Nephron progenitor cell (in vitro differentiated cells): ENCODE measurements at regions not wholly inside any gene's neighbourhood (a gene's known extent, or its start where the extent isn't known, plus 50 kb on each side); places are given as distances from the start of the nearest gene placed in this dataset.

Experiments
- DNase-seq: peaks from one replicate; pipeline ENCODE4 v3.0.0; 2021
- H3K27ac Mint-ChIP-seq: 2 replicates; pipeline ENCODE4 v1.8.0; 2021; ENCODE audit warnings: mild to moderate bottlenecking, moderate library complexity, mixed read lengths
- H3K27me3 Mint-ChIP-seq: 2 replicates; pipeline ENCODE4 v1.8.0; 2021; ENCODE audit warnings: mild to moderate bottlenecking, low read depth, mixed read lengths; ENCODE audit not compliant: poor library complexity
- H3K36me3 Mint-ChIP-seq: 2 replicates; pipeline ENCODE4 v1.8.0; 2021; ENCODE audit warnings: low read depth, mixed read lengths
- H3K4me1 Mint-ChIP-seq: 2 replicates; pipeline ENCODE4 v1.8.0; 2021; ENCODE audit warnings: mixed read lengths
- H3K4me3 Mint-ChIP-seq: 2 replicates; pipeline ENCODE4 v1.8.0; 2021; ENCODE audit warnings: mild to moderate bottlenecking, moderate library complexity, mixed read lengths
- H3K9me3 Mint-ChIP-seq: 2 replicates; pipeline ENCODE4 v1.8.0; 2021; ENCODE audit warnings: mild to moderate bottlenecking, moderate library complexity, mixed read lengths
- CTCF ChIP-seq: fragments of 200-600 bp; sonication (generic); IDR thresholded peaks from 2 replicates; pipeline ENCODE4 v1.5.0; 2021; ENCODE audit warnings: antibody characterized with exemption

GRCh38 chr7:106781007-106781406, 84.1 kb upstream of the PIK3CG start:
- Mint-ChIP-seq H3K36me3 (no peaks in the 10 kb centered on the region), H3K4me1 (no peaks in the 10 kb centered on the region), H3K9me3 (peaks cover 8% of the 10 kb centered on the region), H3K27me3 (peaks cover 14% of the 10 kb centered on the region), H3K4me3 (no peak overlapping the region), H3K27ac (no peak overlapping the region)
- DNase-seq: no peak
- TF ChIP-seq CTCF: no peak

- TF ChIP-seq CTCF: no peak
- Mint-ChIP-seq H3K36me3 (no peaks in the 10 kb centered on the region), H3K27ac (no peak overlapping the region), H3K4me3 (no peak overlapping the region), H3K9me3 (peaks cover 2% of the 10 kb centered on the region), H3K4me1 (no peaks in the 10 kb centered on the region), H3K27me3 (peaks cover 10% of the 10 kb centered on the region)
- no peak for DNase-seq
Observed at GRCh38 chr7:106781828-106782544, 83.1 kb upstream of the PIK3CG start.

GRCh38 chr7:106783286-106783685, 81.8 kb upstream of the PIK3CG start:
- no peaks in the 10 kb centered on the region for H3K4me1 Mint-ChIP-seq
- no peak for TF ChIP-seq CTCF
- no peaks in the 10 kb centered on the region for H3K9me3 Mint-ChIP-seq
- no peak for DNase-seq
- no peaks in the 10 kb centered on the region for H3K36me3 Mint-ChIP-seq
- H3K27me3 Mint-ChIP-seq: peaks cover 6% of the 10 kb centered on the region
- no peak overlapping the region for H3K27ac Mint-ChIP-seq
- H3K4me3 Mint-ChIP-seq: no peak overlapping the region

DNA sequence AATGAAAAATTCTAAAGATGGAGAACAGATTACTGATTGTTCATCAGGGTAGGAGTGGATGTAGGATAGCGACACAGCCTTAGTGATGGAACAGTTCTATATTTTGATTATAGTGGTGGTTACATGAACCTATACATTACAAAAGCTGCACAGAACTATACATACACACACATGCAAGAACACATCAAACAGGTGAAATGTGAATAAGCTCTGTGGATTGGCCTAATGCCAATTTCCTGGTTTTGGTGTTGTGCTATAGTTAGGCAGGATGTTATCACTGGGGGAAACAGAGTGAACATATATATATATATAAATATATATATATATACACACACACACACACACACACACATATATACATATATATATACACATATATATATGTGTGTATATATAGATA, 76.4 kb upstream of the PIK3CG start:
- Mint-ChIP-seq H3K27me3 (peaks cover 4% of the 10 kb centered on the region), H3K9me3 (peaks cover 4% of the 10 kb centered on the region), H3K4me3 (no peak overlapping the region), H3K27ac (no peak overlapping the region), H3K4me1 (peaks cover 5% of the 10 kb centered on the region), H3K36me3 (no peaks in the 10 kb centered on the region)
- DNase-seq: no peak
- no peak for TF ChIP-seq CTCF

GRCh38 chr7:106791526-106791925, 73.6 kb upstream of the PIK3CG start:
- H3K27me3 Mint-ChIP-seq: peaks cover 9% of the 10 kb centered on the region
- TF ChIP-seq CTCF: no peak
- H3K4me1 Mint-ChIP-seq: peaks cover 5% of the 10 kb centered on the region
- no peaks in the 10 kb centered on the region for H3K36me3 Mint-ChIP-seq
- H3K9me3 Mint-ChIP-seq: peaks cover 8% of the 10 kb centered on the region
- no peak for DNase-seq
- H3K4me3 Mint-ChIP-seq: no peak overlapping the region
- peak overlapping the region; percentile 17 for H3K27ac Mint-ChIP-seq
